ENCODE measurements at regions not wholly inside any gene's neighbourhood (a gene's known extent, or its start where the extent isn't known, plus 50 kb on each side); places are given as distances from the start of the nearest gene placed in this dataset.

- peak; percentile 80 for ATAC-seq (ENCODE audit: low read depth)
- H3K36me3 Mint-ChIP-seq (ENCODE audit: low read depth) = peaks cover 9% of the 10 kb centered on the region
- no peak for DNase-seq
- peaks cover 9% of the 10 kb centered on the region for H3K9me3 Mint-ChIP-seq
- H3K27me3 Mint-ChIP-seq = no peaks in the 10 kb centered on the region
- H3K4me1 Mint-ChIP-seq = peaks cover 30% of the 10 kb centered on the region
- TF ChIP-seq, protein P1, sequence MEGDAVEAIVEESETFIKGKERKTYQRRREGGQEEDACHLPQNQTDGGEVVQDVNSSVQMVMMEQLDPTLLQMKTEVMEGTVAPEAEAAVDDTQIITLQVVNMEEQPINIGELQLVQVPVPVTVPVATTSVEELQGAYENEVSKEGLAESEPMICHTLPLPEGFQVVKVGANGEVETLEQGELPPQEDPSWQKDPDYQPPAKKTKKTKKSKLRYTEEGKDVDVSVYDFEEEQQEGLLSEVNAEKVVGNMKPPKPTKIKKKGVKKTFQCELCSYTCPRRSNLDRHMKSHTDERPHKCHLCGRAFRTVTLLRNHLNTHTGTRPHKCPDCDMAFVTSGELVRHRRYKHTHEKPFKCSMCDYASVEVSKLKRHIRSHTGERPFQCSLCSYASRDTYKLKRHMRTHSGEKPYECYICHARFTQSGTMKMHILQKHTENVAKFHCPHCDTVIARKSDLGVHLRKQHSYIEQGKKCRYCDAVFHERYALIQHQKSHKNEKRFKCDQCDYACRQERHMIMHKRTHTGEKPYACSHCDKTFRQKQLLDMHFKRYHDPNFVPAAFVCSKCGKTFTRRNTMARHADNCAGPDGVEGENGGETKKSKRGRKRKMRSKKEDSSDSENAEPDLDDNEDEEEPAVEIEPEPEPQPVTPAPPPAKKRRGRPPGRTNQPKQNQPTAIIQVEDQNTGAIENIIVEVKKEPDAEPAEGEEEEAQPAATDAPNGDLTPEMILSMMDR (IDR thresholded peaks at IDR 0.05) = no peak
- intact Hi-C loops (cut with micrococcal nuclease) = no loop called here
- peak overlapping the region; percentile 76 for H3K4me3 Mint-ChIP-seq
- ChIA-PET POLR2A (interaction anchor here (1.3 kb wide), 1 partner anchor 63 kb away, joined by 5 read pairs; no protein-coding TSS in a partner anchor), CTCF (no interaction called here)
- peak overlapping the region; percentile 79 for H3K27ac Mint-ChIP-seq
Measured at GRCh38 chr1:173355281-173356031, 121.7 kb upstream of the PRDX6 start.

DNA sequence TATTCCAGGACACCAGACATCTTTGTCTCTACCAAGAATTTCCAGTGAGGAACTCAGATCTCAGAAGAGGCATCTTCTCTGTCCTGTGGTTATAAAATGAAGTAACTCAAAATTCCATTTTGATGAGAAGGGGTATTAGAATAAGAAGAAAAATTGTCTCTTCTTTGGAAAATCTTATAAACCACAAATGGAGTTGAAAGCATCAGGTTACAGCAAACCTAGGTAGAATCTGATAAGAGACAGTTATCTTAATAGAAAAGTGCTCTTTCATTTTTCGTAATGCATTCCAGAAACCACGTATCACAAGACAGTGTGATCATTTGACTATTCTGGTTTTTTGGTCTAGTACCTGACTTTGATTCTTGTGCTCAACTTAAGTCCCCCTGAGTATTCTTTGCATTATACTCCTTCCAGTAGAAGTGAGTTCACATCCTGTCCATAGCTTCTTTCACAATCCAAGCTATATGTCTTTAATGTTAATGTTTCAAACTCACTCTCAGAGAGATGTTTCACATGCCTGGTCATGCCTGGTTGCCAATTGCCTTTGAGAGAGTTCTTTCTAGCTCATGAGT is 120.9 kb upstream of the PRDX6 start:
- H3K4me1 Mint-ChIP-seq = peaks cover 38% of the 10 kb centered on the region
- H3K36me3 Mint-ChIP-seq (ENCODE audit: low read depth) = peaks cover 9% of the 10 kb centered on the region
- peak overlapping the region; percentile 76 for H3K4me3 Mint-ChIP-seq
- CTCF ChIA-PET = interaction anchor here (0.9 kb wide), 1 partner anchor 73 kb away, joined by 3 read pairs; no protein-coding TSS in a partner anchor
- ATAC-seq (ENCODE audit: low read depth) (no peak), DNase-seq (no peak)
- H3K27me3 Mint-ChIP-seq = no peaks in the 10 kb centered on the region
- TF ChIP-seq, protein P1 (IDR thresholded peaks at IDR 0.05) = no peak
- H3K27ac Mint-ChIP-seq = peak overlapping the region; percentile 79
- intact Hi-C loops (cut with micrococcal nuclease) = no loop called here
- peaks cover 9% of the 10 kb centered on the region for H3K9me3 Mint-ChIP-seq
- POLR2A ChIA-PET = interaction anchor here (0.8 to 1.2 kb wide), 2 partner anchors 52 to 70 kb away, joined by 3 to 4 read pairs; no protein-coding TSS in a partner anchor

DNA sequence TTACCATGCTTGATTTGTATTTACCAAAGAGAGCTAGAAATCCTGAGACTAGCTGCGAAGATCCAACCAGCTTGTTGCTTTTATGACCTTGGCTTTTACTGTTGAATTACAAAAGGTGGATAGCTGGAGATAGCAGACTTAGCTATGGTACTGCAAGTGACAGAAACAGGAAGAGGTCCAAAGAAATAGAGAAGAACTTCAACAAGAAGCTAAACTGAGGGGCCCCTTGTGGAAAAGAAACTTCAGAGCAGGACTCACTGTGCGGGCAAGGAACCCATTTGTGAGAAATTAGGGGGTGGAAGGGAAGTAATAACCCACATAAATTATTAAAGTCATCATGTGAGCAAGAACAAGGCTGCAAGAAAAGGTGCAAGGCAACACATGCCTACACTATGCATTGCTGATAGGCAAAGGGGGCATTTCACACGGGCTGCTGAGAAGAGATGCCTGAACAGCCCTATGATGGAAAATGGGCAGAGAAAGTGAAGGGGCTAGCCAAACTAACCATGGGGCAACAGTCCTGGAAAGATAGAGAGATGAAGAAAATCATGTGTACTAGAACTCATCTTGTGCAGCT is 116.6 kb upstream of the PRDX6 start:
- ChIA-PET CTCF (no interaction called here), POLR2A (no interaction called here)
- no peak for DNase-seq
- intact Hi-C loops (cut with micrococcal nuclease) = no loop called here
- Mint-ChIP-seq H3K36me3 (ENCODE audit: low read depth) (no peaks in the 10 kb centered on the region), H3K27ac (peak overlapping the region; percentile 26), H3K9me3 (no peaks in the 10 kb centered on the region), H3K4me1 (peaks cover 33% of the 10 kb centered on the region), H3K27me3 (no peaks in the 10 kb centered on the region), H3K4me3 (no peak overlapping the region)
- TF ChIP-seq, protein P1 (IDR thresholded peaks at IDR 0.05) = no peak
- ATAC-seq (ENCODE audit: low read depth) = peak; percentile 18

DNA sequence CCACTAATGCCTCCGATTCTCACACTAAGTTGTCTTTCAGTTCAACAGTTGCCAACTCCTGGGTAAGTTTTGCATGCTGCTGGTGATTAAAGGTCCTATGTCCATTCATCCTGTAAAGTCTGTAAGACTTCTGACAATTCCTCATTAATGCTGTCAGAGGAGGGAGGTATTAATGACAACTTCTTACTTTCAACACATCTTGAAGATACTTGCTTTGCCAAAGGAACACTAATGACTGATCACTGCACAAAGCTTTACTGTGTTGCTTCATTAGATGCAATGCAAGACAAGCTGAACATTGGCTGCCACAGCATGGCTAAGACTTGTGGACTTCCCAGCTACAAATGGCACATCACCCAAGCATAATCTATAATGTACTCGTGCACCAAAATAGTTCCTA is 114.6 kb upstream of the PRDX6 start:
- ChIA-PET CTCF (no interaction called here), POLR2A (interaction anchor here (1.0 kb wide), 1 partner anchor 12 kb away, joined by 3 read pairs; no protein-coding TSS in a partner anchor)
- H3K9me3 Mint-ChIP-seq = no peaks in the 10 kb centered on the region
- no peak overlapping the region for H3K4me3 Mint-ChIP-seq
- intact Hi-C loops (cut with micrococcal nuclease) = no loop called here
- ATAC-seq (ENCODE audit: low read depth) = no peak
- no peaks in the 10 kb centered on the region for H3K27me3 Mint-ChIP-seq
- H3K36me3 Mint-ChIP-seq (ENCODE audit: low read depth) = no peaks in the 10 kb centered on the region
- no peak for DNase-seq
- H3K27ac Mint-ChIP-seq = no peak overlapping the region
- H3K4me1 Mint-ChIP-seq = peaks cover 16% of the 10 kb centered on the region
- TF ChIP-seq, protein P1 (IDR thresholded peaks at IDR 0.05) = no peak

DNA sequence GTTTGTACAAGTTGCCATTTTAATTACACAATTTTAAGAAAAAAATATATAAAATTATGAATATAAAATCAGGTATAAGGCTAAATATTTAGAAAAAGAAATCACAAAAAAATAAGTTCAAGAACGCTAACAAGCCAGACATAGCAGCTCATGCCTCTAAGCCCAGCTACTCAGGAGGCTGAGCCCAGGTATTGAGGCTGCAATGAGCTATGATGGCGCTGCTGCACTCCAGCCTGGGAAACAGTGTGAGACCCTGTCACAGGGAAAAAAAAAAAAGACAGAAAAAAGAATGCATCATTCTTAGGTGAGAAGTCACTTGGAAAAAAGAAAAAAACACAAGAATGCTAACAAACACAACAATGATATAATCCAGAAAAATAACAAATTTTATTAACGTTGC is 112.3 kb upstream of the PRDX6 start:
- DNase-seq (no peak), ATAC-seq (ENCODE audit: low read depth) (no peak)
- no peaks in the 10 kb centered on the region for H3K27me3 Mint-ChIP-seq
- H3K9me3 Mint-ChIP-seq = peaks cover 5% of the 10 kb centered on the region
- TF ChIP-seq, protein P1 (IDR thresholded peaks at IDR 0.05) = no peak
- intact Hi-C loops (cut with micrococcal nuclease) = no loop called here
- H3K4me3 Mint-ChIP-seq = no peak overlapping the region
- H3K4me1 Mint-ChIP-seq = peaks cover 22% of the 10 kb centered on the region
- H3K27ac Mint-ChIP-seq = no peak overlapping the region
- POLR2A ChIA-PET = no interaction called here
- CTCF ChIA-PET = no interaction called here
- peaks cover 2% of the 10 kb centered on the region for H3K36me3 Mint-ChIP-seq (ENCODE audit: low read depth)

All from activated B cell treated with CpG ODN at 0.5 μM for 24 hours (primary cell).